Thyroid gland (tissue), 4 donors: ENCODE measurements at regions not wholly inside any gene's neighbourhood (a gene's known extent, or its start where the extent isn't known, plus 50 kb on each side); places are given as distances from the start of the nearest gene placed in this dataset.

Experiments used
- POLR2A ChIP-seq, 2 donors: fragments of 450-650 bp; IDR thresholded peaks; one replicate each; pipeline ENCODE4 v1.6.1; 2017; ENCODE audit warnings: antibody characterized with exemption in 2 of 2, mild to moderate bottlenecking in 2 of 2, moderate library complexity in 1 of 2
- TF ChIP-seq, protein P1 (sequence below), 6 experiments: fragments of 200-600 bp in 3 of 6; fragments of 450-650 bp in 3 of 6; sonication (generic) in 3 of 6; IDR thresholded peaks; one replicate each; pipeline ENCODE4 v1.5.1; 2016 to 2019; ENCODE audit warnings: antibody characterized with exemption in 6 of 6, mild to moderate bottlenecking in 2 of 6, inconsistent platforms in 1 of 6, moderate library complexity in 1 of 6

DNA sequence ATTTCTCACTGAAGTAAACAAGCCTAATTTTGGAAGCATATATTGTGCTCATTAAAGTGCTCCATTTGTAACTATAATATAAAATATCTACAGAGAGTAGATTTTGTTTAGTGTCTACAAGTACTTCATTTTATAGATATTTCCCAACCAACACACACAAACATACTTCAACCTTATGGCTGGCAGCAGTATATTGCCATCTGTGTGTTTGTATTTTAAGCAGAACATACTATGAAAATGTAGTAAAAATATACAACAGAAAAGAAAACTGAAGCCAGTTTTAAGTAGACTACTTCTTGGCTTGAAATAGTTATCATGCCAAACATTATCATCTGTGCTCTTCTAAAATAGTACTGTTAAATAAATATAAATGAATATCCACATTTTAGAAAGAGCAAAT lies 821.9 kb downstream of the DACH1 start:
- TF ChIP-seq, protein P1, sequence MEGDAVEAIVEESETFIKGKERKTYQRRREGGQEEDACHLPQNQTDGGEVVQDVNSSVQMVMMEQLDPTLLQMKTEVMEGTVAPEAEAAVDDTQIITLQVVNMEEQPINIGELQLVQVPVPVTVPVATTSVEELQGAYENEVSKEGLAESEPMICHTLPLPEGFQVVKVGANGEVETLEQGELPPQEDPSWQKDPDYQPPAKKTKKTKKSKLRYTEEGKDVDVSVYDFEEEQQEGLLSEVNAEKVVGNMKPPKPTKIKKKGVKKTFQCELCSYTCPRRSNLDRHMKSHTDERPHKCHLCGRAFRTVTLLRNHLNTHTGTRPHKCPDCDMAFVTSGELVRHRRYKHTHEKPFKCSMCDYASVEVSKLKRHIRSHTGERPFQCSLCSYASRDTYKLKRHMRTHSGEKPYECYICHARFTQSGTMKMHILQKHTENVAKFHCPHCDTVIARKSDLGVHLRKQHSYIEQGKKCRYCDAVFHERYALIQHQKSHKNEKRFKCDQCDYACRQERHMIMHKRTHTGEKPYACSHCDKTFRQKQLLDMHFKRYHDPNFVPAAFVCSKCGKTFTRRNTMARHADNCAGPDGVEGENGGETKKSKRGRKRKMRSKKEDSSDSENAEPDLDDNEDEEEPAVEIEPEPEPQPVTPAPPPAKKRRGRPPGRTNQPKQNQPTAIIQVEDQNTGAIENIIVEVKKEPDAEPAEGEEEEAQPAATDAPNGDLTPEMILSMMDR (IDR thresholded peaks at IDR 0.05): no peak
- TF ChIP-seq POLR2A (IDR thresholded peaks at IDR 0.05): no peak
